ENCODE measurements at regions not wholly inside any gene's neighbourhood (a gene's known extent, or its start where the extent isn't known, plus 50 kb on each side); places are given as distances from the start of the nearest gene placed in this dataset.

GRCh38 chrX:39322496-39322895 is 521.2 kb downstream of the MID1IP1 start:
- Histone ChIP-seq H3K4me1 (replicated peaks in 1 of 2; ENCODE audit: control insufficient read depth in 2 of 2, insufficient read depth in 2 of 2, low read length in 2 of 2) (no peaks in the 10 kb centered on the region), H3K36me3 (ENCODE audit: control insufficient read depth, insufficient read depth, low read length) (no peaks in the 10 kb centered on the region), H3K27ac (ENCODE audit: extremely low read depth, low read depth, low read length) (no peak overlapping the region), H3K9me3 (replicated peaks; ENCODE audit: control insufficient read depth, insufficient read depth, low read depth, low read length) (no peaks in the 10 kb centered on the region), H2AFZ (ENCODE audit: low read depth, low read length) (no peak overlapping the region), H3K9ac (ENCODE audit: insufficient read depth in 1 of 2, low read depth in 2 of 2, low read length in 2 of 2) (no peak overlapping the region), H3K9me1 (ENCODE audit: control insufficient read depth, insufficient read depth, low read length) (no peaks in the 10 kb centered on the region), H4K20me1 (replicated peaks; ENCODE audit: control insufficient read depth, insufficient read depth, low read length) (no peaks in the 10 kb centered on the region), H3K4me2 (ENCODE audit: insufficient read depth, low read length) (no peak overlapping the region), H3K79me2 (ENCODE audit: control insufficient read depth, insufficient read depth, low read length) (no peaks in the 10 kb centered on the region), H3K4me3 (no peak overlapping the region), H3K27me3 (ENCODE audit: control insufficient read depth in 2 of 2, insufficient read depth in 2 of 2, low read length in 2 of 2) (no peaks in the 10 kb centered on the region; a peak in 1 of 5 replicates)
- BruUV-seq (replicated peaks): no TSS peak
- DNase-seq (ENCODE audit: extremely low read depth in 1 of 4, low spot score in 3 of 4) (no peak), ATAC-seq (no peak), FAIRE-seq (no peak)
- in situ Hi-C loops (cut with MboI): no loop called here
- CTCF ChIA-PET (ENCODE audit: low intra/inter-chr PET ratio): no interaction called here
- POLR2A ChIA-PET: interaction anchor here (1.0 kb wide), 1 partner anchor 10 kb away, joined by 5 read pairs; no protein-coding TSS in a partner anchor
- TF ChIP-seq ZNF146 (CRISPR knock-in tag; IDR thresholded peaks at IDR 0.05; ENCODE audit: unreplicated experiment): no peak
- TF ChIP-seq THAP12 (CRISPR knock-in tag; IDR thresholded peaks at IDR 0.05): no peak
- TF ChIP-seq LCOR (CRISPR knock-in tag; IDR thresholded peaks at IDR 0.05): no peak
- TF ChIP-seq HSF4 (CRISPR knock-in tag; IDR thresholded peaks at IDR 0.05; ENCODE audit: borderline replicate concordance): no peak
- no peak for TF ChIP-seq ELF1 (tag; IDR thresholded peaks at IDR 0.05)
- TF ChIP-seq SRSF3 (IDR thresholded peaks at IDR 0.05; ENCODE audit: insufficient read depth, low read length): no peak
- no peak for TF ChIP-seq ZBTB49 (CRISPR knock-in tag; IDR thresholded peaks at IDR 0.05; ENCODE audit: borderline replicate concordance)
- TF ChIP-seq NONO (IDR thresholded peaks at IDR 0.05; ENCODE audit: low read depth in 2 of 2, low read length in 1 of 2): no peak
- TF ChIP-seq ETS2 (tag; IDR thresholded peaks at IDR 0.05; ENCODE audit: borderline replicate concordance, poor library complexity, severe bottlenecking): no peak
- intact Hi-C loops (cut with micrococcal nuclease): no loop called here
- WGBS (ENCODE audit: insufficient coverage, low coverage, missing lambda C conversion rate): 0% methylated on average over 5 of the region's 5 CpGs
